T1000 (cell line): ENCODE measurements at regions not wholly inside any gene's neighbourhood (a gene's known extent, or its start where the extent isn't known, plus 50 kb on each side); places are given as distances from the start of the nearest gene placed in this dataset.
"Not testable (repeated sequence)": the region's sequence is repeated elsewhere in the genome, so short reads cannot be mapped to it uniquely, and the experiment has no call there.

ENCODE experiments used
- DNase-seq: peaks from one replicate; lab custom pipeline; 2025; ENCODE audit warnings: mixed read lengths; lab: John Stamatoyannopoulos, UW

DNA sequence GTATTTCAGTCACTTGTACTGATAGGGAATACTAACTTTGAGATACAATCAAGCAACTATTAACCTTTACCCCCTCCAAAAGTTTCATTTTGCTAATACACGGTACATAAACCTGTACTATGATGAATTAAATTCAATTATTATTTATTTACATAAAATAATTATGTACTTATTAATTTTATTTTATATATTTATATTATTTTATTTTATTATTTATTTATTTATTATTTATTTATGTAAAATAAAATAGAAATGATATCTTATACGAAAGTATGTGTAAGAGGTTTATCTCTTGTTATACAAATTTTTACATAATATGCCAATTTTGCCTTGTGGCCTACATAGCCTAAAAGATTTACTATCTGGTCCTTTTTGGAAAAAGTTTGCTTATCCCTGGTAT is 564.3 kb downstream of the SLITRK5 start:
- no peak for DNase-seq

DNA sequence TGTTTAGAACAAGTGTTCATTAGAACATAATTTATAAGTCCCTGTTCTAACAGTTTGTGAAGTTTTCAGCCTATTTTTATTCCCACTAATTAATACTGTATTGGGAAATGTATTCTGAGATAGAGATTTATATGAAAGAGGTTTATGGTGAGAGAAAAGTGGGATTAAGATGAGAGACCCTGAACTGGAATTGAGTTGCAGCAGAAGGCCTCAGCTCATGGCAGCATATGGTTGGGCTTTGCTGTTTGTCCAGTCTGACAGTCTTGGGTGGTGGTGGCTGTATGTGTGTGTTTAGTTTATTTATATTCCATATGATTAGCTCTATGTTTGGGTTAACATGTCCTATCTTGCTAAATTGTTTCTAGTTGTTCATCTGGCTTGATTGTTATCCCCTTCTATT is 575.1 kb downstream of the SLITRK5 start:
- no peak for DNase-seq

DNA sequence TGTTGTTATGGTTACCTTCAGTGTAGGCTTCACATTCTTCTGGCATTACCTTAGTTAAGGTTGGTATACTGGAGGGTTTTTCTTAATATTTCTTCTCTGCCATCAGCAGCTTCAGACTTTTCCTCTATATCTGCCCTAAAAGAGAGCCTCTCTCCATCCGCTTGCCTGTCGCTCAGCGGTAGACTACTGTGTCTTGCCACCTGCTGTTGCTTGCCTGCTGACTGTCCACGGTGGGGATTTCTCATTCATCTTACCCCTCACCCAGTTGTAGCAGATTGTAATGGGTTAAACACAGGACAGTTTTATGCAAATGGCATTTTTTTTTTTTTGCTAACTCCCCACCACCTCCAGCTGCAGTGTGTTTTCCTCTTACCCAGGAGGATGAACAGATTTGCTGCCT is 577.2 kb downstream of the SLITRK5 start:
- DNase-seq, result no peak

DNA sequence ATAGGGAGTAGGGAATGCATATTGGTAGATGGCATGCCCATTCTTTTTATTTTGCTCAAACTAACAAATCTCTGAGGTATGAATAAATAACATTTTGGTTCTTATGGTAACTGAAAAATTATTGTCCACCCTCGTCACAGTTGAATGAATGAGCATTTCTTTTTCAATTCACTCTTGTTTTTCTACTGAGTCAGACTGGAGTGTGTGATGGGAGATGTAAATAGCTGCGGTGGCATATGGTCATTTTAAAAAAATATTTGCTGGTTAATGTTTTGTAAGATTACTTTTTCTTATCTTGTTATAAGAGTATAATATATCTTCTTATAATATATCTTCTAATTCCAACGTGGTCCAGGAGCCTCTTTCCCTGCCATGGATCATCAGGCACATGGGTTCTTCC is 586.5 kb downstream of the SLITRK5 start:
- DNase-seq, result no peak

DNA sequence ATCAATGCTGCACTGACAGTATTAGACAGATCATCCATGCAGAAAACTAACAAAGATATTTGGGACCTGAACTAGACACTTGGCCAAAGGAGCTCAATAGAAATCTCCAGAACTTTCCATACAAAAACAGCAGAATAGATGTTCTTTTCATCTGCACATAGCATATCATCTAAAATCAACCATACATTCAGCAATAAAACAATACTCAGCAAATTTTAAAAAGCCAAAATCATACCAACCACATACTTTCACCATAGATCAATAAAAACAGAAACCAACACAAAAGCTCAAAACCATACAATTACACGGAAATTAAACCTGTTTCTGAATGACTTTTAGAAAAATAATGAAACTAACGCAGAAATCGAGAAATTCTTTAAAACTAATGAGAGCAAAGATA is 592.6 kb downstream of the SLITRK5 start:
- DNase-seq, result no peak

DNA sequence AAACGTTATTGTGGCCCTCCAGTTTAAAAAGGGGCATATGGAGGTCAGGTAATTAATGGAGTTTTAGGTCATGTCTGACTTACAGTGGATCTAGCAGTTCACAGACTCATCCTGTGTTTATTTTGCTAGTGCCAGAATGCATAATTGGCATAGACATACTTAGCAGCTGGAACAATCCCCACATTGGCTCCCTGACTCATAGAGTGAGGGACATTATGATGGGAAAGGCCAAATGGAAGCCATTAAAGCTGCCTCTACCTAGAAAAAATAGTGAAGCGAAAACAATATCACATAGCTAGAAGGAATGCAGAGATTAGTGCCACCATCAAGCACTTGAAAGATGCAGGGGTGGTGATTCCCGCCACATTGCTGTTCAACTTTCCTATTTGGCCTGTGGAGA is 610.7 kb downstream of the SLITRK5 start:
- no peak for DNase-seq

DNA sequence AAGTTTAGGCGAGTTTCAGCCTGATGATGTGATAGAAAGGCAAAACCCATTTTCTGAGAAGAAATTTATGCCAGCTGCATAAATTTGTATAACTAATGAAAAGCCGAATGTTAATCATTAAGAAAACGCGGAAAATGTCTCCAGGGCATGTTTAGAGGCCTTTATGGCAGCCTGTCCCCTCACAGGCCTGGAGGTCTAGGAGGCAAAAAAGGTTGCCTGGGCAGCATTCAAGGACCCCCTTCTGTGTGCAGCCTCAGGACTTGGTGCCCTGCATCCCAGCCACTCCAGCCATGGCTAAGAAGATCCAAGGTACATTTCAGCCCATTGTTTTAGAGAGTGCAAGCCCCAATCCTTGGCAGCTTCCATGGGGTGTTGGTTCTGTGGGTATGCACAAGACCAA is 614.2 kb downstream of the SLITRK5 start:
- no peak for DNase-seq

DNA sequence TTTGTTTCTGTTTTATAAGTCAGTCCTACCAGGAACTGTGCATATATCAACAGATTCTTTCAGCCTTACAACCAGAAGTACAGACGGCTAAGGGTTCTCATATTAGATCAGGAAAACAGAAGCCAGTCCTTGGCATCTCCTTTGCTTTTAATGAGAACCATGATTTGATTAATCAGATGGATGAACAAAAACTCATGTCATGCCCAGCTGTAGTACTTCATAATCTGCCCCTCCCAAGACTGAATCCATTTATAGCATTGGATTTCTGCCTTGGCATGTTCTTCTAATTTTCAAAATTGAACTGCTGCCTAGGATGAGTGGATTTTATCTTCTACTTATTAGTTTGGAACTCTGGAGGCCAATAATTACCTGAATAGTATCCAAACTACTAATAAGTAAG is 617.2 kb downstream of the SLITRK5 start:
- no peak for DNase-seq

DNA sequence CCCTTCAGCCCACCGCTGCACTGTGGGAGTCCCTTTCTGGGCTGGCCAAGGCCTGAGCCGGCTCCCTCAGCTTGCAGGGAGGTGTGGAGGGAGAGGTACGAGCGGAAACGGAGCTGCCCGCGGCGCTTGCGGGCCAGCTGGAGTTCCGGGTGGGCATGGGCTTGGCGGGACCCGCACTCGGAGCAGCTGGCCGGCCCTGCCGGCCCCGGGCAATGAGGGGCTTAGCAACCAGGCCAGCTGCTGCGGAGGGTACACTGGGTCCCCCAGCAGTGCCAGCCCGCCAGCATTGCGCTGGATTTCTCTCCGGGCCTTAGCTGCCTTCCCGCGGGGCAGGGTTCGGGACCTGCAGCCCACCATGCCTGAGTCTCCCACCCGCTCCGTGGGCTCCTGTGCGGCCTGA is 620.6 kb downstream of the SLITRK5 start:
- DNase-seq, result not testable (repeated sequence)

DNA sequence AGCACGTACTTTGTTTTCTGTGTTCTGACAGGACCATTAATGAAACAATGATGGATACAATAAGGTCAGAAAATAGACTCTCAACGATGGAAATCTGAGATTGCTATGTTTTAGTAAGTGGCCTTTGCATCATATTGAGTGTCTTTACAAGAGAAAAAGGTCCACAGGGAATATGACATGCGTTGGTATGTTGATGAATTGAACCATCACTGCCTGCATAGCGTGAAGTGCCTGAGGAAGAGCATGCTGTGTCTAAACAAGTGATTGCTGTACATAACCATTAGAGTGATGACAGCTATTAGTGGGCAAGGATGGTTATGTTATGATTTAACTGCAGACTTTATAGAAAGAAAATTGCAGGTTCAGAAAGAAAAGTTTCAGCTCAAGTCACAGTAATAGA is 623.2 kb downstream of the SLITRK5 start:
- no peak for DNase-seq

DNA sequence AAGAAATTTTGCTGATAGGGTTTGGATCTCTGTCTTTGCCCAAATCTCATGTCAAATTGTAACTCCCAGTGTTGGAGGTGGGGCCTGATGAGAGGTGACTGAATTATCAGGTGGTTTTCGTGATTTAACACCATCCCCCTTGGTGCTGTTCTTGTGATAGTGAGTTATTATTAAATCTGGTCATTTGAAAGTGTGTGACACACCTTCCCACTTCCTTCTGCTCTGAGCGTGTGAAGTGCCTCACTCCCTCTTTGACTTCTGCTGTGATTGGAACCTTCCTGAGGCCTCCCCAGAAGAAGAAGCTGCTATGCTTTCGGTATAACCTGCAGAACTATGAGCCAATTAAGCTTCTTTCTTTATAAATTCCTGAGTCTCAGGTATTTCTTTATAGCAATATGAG is 632.0 kb downstream of the SLITRK5 start:
- DNase-seq, result no peak

DNA sequence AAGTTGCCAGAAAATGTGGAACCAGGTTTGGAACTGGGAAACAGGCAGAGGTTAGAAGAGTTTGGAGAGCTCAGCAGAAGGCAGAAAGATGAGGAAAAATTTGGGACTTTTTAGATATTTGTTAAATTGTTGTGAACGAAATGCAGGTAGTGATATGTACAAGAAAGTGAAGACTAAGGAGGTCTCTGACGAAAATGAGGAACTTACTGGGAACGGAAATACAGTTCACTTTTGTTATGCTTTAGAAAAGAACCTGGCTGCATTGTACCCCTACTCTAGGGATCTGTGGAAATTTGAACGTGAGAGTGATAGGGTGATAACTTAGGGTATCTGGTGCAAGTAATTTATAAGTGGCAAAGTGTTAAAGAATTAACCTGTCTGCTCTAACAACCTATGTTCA is 632.4 kb downstream of the SLITRK5 start:
- DNase-seq, result no peak

DNA sequence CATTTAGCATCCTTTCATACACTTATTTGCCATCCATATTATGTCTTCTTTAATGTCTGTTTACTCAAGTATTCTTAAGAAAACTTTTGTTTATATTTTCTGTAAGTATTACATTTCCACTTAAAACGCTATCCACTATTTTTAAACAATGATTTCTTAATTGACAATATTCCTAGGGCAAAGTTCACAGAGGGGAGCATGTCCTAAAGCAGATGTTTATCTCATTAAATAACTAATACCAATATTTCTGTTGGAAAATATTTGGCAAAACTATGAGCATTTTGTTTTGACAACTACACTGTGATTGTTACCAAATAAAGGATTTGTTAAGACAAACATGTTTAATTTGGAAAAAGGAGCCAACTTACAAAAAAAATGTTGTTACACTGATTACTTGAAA is 643.3 kb downstream of the SLITRK5 start:
- no peak for DNase-seq

DNA sequence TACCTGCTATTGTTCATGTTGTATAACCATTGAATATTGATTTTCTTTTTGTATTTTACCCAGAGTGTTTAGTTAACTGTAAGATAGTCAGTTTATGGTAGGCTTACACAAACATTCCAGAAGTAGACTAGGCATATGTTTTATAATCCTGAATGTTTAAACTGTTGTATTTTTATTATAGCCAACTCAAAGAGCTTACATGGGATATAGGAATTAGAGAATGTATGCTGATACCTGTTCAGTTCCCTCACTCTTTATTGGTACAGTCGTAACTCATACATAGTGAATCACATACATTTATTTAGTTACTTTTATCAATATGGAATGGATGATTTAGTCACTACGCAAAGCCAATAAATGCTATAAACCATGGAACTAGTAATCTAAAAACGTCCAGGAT is 657.9 kb downstream of the SLITRK5 start:
- no peak for DNase-seq

DNA sequence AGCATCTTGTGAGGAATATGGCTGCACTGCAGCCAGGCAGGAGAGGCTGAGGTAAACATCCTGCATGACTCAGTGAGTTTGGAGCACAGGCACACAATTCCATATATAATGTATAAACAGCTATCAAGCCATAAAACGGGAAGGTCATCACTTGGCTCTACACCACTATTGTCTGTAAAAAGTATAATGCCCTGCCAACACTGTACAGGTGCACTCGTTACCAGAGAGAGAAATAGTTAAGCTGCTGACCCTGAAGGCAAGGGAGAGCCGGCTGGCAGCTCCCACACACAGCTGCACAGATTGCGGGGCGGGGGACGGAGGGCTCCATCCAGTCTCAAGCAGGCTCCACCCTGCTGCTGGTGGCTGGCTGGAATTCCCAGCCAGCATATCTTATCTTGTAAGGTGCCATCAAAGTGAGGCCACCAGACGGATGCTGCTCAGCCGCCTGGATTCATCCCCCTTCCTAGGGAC is 668.1 kb downstream of the SLITRK5 start:
- no peak for DNase-seq

DNA sequence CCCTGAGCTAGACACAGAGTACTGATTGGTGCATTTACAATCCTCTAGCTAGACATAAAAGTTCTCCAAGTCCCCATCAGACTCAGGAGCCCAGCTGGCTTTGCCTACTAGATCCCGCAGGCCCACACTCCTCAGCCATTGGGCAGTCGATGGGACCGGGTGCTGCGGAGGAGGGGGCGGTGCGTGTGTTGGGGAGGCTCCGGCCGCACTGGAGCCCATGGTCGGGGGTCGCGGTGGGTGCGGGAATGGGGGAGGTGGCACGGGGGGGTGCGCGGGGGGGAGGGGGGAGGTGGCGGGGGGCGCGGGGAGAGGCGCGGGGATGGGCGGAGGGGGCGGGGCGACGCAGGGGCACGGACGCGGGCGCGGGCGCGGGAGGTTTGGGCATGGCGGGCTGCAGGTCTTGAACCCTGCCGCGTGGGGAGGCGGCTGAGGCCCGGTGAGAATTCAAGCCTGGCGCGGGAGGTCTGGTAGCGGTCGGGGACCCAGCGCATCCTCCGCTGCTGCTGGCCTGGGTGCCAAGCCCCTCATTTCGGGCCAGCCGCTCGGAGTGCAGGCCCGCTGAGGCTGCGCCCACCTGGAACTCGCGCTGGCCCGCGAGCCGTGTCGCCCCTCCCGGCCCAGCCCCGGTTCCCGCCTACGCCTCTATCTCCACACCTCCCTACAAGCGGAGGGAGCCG is 674.1 kb downstream of the SLITRK5 start:
- DNase-seq, result no peak

DNA sequence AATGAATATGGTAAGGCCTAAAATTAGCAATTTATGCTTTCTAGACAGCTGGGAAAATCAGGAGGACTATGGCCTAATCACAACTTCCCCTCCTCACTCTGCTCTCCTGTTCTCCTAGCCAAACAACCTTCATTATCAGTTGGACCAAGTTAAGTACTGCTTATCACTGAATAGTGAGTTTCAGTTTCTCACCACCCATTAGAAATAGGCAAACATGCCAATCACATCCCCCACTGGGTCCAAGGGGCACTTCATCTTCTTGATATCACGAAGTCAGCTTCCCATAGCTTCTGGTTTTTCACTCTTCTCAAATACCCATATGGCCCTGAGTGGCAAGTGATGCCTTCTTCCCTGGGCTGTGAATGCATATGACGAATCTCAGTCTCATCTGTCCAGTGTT is 689.6 kb downstream of the SLITRK5 start:
- no peak for DNase-seq

DNA sequence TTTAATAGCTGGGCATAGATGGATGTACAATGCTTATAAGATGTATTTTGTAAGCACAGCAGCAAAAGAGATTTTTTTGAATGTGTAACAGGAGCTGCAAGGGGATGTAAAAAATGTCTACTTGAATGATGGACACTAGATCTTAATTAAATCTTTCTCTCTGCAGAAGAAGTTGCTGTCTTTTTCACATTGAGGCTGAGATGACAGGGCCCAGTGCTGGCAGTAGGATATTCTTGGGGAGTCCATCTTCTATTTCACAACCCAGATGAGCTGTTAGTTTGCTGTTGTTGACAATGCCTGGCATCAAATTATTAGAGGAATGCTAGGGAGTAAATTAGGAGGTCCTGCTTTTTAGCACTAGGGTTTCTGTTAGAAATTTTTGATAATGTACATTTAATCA is 698.7 kb downstream of the SLITRK5 start:
- DNase-seq, result no peak

DNA sequence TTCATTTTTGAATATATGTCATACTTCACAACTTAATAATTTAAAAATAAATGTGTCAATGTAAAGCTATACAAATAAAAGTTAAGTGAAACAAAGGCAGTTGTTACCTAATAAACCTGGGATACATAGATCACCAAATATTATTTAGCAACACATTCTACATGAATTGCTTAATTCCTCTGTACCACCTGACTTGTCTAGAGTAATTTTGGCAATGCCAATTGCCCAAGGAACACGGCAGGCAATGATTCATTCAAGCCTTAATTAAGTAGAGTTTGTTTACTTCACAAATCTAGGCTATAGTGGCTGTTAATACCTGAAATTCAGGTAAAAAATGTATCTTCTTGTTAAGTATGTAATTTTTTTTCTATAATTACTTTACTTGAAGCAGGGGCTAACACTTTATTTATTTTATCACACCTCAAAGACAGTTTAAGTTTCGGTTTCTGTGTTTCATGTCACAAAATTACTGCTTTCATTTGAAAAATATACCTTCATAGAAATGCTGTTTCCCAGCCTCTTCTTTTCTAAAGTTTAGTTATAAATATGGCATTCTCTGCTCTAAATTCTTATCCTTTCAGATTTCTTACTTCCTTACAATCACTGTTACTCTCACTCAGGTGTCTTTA is 705.7 kb downstream of the SLITRK5 start:
- no peak for DNase-seq

DNA sequence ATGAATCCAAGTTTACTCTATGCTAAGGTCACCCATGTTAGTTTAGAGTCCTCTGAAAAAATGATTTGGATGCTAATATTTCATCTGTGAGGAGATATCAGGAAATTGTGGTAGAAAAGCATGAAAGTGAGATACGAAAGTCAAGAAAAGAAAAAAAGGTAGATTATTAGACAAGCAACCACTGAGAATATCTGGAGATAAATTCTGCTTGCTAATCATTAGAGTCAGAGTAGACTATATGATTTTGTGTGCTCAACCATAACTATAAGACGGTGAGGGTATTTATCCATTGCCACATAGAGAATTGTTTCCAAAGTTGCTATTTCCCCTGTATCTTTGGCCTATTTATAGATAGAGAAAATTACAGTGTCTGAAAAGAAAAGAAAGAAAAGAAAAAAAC is 706.7 kb downstream of the SLITRK5 start:
- DNase-seq, result no peak

DNA sequence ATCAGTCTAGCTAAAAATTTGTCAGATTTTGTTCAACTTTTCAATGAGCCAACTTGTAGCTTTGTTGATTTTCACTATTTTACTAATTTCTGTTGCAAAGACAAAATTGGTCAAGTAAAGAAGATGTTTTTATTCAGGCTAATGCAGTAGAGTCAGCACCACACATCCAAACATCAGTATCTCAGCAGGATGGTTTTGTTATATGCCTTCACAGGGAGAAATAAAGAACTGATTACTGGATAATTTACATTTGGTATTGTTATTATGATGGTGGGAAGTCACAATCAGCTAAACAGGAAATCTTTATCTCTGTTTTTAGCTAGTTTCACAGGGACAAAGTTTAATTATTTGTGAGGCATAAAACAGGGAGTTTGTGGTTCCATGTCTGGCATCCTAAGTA is 713.4 kb downstream of the SLITRK5 start:
- DNase-seq, result no peak

DNA sequence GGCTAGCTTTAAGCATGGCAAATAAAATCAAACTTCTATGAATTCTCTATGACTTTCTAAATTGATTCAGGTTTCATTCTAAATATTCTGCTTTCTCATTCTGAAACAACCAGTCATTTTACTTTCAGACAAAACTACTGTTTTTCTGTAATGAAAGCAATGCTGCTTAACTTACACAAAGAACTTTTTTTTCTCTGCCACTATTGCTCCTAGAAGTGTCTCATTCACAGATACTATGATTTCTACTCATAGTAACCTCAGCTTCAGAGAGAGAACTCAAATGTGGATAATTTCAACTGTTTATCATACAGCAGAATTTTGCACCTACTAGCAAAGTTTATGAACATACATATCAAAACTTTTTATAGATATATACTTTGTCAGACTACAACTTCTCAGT is 724.6 kb downstream of the SLITRK5 start:
- DNase-seq, result no peak

DNA sequence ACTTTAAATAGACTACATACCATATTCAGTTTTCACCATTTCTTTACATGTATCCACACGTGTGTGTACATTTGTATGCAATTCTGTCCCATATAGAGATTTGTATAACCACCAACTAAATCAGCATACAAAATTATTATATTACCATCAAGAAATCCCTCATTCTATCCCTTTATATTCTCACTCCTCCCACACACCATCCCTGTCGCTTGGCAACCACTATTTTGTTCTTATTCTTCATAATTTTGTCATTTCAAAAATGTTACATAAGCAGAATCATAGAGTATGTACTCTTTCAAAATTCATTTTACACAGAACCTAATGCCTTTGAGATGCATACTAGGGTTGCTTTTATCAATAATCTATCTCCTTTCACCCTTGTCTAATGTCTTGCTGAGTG is 740.5 kb downstream of the SLITRK5 start:
- DNase-seq, result no peak

DNA sequence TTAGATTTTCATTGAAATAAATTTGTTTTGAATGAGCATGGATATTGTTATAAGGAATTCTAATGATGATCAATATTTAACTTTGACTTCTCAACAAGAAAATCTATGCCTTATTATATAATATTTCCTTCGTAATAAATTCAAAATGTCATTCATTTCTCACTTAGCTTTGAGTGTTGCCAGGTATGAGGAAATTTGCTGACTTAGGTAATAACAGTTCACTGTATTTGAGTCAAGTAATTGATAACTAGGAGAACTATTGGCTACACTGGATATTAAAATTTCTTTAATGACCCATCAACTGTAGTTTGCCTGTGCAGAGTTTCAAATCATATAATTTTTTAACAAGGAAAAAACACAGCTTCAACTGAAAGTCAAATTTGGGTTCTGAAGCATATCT is 746.6 kb downstream of the SLITRK5 start:
- DNase-seq, result no peak
